CD4-positive, alpha-beta T cell (primary cell): ENCODE measurements at regions not wholly inside any gene's neighbourhood (a gene's known extent, or its start where the extent isn't known, plus 50 kb on each side); places are given as distances from the start of the nearest gene placed in this dataset.

Experiments
- ATAC-seq: fragments of 200-7000 bp; cut with Tn5 transposase; one replicate; pipeline ENCODE4 v1.10.0; 2022; ENCODE audit warnings: mild to moderate bottlenecking; ENCODE audit not compliant: poor library complexity
- CTCF ChIA-PET: fragments of 350-600 bp; sonication (Branson Sonifier 250); formaldehyde crosslinking; loops from one replicate; lab custom pipeline; 2021; ENCODE audit warnings: antibody characterized with exemption, inconsistent platforms; lab: Charles Lee
- POLR2A ChIA-PET: fragments of 350-600 bp; sonication (Branson Sonifier 250); formaldehyde crosslinking; loops from one replicate; lab custom pipeline; 2021; ENCODE audit warnings: antibody characterized with exemption, inconsistent platforms; lab: Charles Lee
- DNase-seq, 14 experiments: peaks; one replicate each; pipeline ENCODE4 v3.0.0-alpha.2; 2013 to 2020; ENCODE audit warnings: mixed read lengths in 2 of 14
- H3K27ac ChIP-seq, 2 donors: one replicate each; pipeline versions ENCODE4 v1.5.1 to v1.7.0; 2013; ENCODE audit warnings: low read length in 2 of 2, low read depth in 1 of 2, mild to moderate bottlenecking in 1 of 2
- H3K27me3 ChIP-seq, 2 experiments: 1 replicate in 1 of 2; 2 replicates in 1 of 2; pipeline versions ENCODE4 v1.6.1 to v1.7.0; 2013; ENCODE audit warnings: low read length in 2 of 2, control low read depth in 1 of 2, mild to moderate bottlenecking in 1 of 2, moderate library complexity in 1 of 2; ENCODE audit not compliant: insufficient read depth in 2 of 2, control insufficient read depth in 1 of 2
- H3K36me3 ChIP-seq: one replicate; pipeline ENCODE4 v1.6.1; 2013; ENCODE audit warnings: low read length, control low read depth; ENCODE audit not compliant: insufficient read depth
- H3K4me1 ChIP-seq: one replicate; pipeline ENCODE4 v1.6.1; 2013; ENCODE audit warnings: low read length, control low read depth; ENCODE audit not compliant: insufficient read depth
- H3K4me3 ChIP-seq: one replicate; pipeline ENCODE4 v1.5.1; 2013; ENCODE audit warnings: mild to moderate bottlenecking, low read length, moderate library complexity
- H3K9me3 ChIP-seq, 2 experiments: 1 replicate in 1 of 2; 2 replicates in 1 of 2; pipeline versions ENCODE4 v1.6.1 to v1.7.0; 2013; ENCODE audit warnings: low read length in 2 of 2, mild to moderate bottlenecking in 2 of 2, control low read depth in 1 of 2, moderate library complexity in 1 of 2; ENCODE audit not compliant: control insufficient read depth in 1 of 2, insufficient read depth in 1 of 2
- H3K27ac Mint-ChIP-seq: one replicate; pipeline ENCODE4 v1.8.0; 2020; ENCODE audit warnings: mixed read lengths
- H3K27me3 Mint-ChIP-seq: one replicate; pipeline ENCODE4 v1.8.0; 2021; ENCODE audit warnings: mixed read lengths
- H3K36me3 Mint-ChIP-seq: one replicate; pipeline ENCODE4 v1.8.0; 2021; ENCODE audit warnings: low read depth, mixed read lengths
- H3K4me1 Mint-ChIP-seq: one replicate; pipeline ENCODE4 v1.8.0; 2021; ENCODE audit warnings: low read depth, mixed read lengths
- H3K4me3 Mint-ChIP-seq: one replicate; pipeline ENCODE4 v1.8.0; 2020; ENCODE audit warnings: mild to moderate bottlenecking, mixed read lengths
- H3K9me3 Mint-ChIP-seq: one replicate; pipeline ENCODE4 v1.8.0; 2020; ENCODE audit warnings: mixed read lengths
- intact Hi-C, 2 experiments: fragments of 100-400 bp; cut with DNase I in 1 of 2; cut with micrococcal nuclease in 1 of 2; formaldehyde crosslinking; loops; one replicate each; pipeline versions ENCODE4 v1.15.1 to v1.9.0; 2023 to 2025; cut with DNase I, micrococcal nuclease
- TF ChIP-seq, protein P1 (sequence below): fragments of 200-600 bp; IDR thresholded peaks from one replicate; pipeline ENCODE4 v1.8.0; 2022; ENCODE audit warnings: antibody characterized with exemption, mild to moderate bottlenecking

DNA sequence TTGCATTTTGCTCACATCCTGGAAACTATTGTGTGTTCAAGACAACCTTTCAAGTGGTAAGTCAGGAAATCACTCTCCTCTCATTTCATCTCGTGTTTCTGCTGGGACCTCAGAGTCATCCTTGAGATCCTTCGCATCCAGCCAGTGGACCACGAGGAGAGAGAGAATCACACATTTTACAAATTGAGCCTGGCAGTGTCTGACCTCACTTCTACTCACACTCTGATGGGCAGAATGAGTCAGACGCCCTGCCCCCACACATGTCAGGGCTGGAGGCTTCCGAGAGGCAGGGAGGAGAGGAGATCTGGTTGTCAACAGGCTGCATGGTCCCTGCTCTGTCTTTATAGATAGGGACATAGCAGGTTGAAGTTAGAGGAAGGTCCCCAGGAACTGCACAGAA is 509.7 kb downstream of the AJAP1 start:
- H3K9me3 Mint-ChIP-seq, result no peaks in the 10 kb centered on the region
- H3K4me1 ChIP-seq, result no peaks in the 10 kb centered on the region
- no peaks in the 10 kb centered on the region for H3K27me3 ChIP-seq
- no peaks in the 10 kb centered on the region for H3K4me1 Mint-ChIP-seq
- POLR2A ChIA-PET, result no interaction called here
- intact Hi-C loops, result no loop called here
- no peaks in the 10 kb centered on the region for H3K36me3 ChIP-seq
- H3K36me3 Mint-ChIP-seq, result no peaks in the 10 kb centered on the region
- H3K9me3 ChIP-seq, result peaks cover 0 to 5% of the 10 kb centered on the region in 2 experiments
- peaks cover 26% of the 10 kb centered on the region for H3K27me3 Mint-ChIP-seq
- no peak overlapping the region for H3K4me3 ChIP-seq
- ATAC-seq (no peak), DNase-seq (no peak)
- H3K27ac Mint-ChIP-seq, result no peak overlapping the region
- H3K27ac ChIP-seq, result no peak overlapping the region
- CTCF ChIA-PET, result no interaction called here
- no peak overlapping the region for H3K4me3 Mint-ChIP-seq
- TF ChIP-seq, protein P1, sequence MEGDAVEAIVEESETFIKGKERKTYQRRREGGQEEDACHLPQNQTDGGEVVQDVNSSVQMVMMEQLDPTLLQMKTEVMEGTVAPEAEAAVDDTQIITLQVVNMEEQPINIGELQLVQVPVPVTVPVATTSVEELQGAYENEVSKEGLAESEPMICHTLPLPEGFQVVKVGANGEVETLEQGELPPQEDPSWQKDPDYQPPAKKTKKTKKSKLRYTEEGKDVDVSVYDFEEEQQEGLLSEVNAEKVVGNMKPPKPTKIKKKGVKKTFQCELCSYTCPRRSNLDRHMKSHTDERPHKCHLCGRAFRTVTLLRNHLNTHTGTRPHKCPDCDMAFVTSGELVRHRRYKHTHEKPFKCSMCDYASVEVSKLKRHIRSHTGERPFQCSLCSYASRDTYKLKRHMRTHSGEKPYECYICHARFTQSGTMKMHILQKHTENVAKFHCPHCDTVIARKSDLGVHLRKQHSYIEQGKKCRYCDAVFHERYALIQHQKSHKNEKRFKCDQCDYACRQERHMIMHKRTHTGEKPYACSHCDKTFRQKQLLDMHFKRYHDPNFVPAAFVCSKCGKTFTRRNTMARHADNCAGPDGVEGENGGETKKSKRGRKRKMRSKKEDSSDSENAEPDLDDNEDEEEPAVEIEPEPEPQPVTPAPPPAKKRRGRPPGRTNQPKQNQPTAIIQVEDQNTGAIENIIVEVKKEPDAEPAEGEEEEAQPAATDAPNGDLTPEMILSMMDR, result no peak

DNA sequence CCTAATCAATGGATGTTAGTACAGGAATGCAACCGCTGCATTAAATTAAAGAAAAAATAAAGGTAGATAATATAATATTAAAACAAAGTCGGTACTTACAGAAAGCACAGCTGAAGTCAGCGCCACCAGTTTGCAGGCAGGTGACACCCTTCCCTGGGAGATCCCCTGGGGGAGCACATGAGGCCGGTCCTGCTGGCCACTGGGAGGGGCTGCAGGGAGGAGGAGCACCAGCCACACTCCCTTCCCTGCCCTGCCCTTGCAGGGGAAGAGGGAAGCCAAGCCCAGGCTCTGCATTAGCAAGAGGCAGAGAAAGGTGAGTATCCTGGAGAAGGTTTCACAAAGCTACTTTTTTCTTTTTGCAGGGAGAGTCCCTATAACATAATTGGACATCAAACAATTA is 507.0 kb downstream of the AJAP1 start:
- peaks cover 0 to 13% of the 10 kb centered on the region in 2 experiments for H3K9me3 ChIP-seq
- CTCF ChIA-PET, result interaction anchor here (0.6 kb wide), 1 partner anchor 19 kb away, joined by 3 read pairs; no protein-coding TSS in a partner anchor
- no peaks in the 10 kb centered on the region for H3K27me3 ChIP-seq
- H3K4me3 Mint-ChIP-seq, result no peak overlapping the region
- H3K4me3 ChIP-seq, result no peak overlapping the region
- no peaks in the 10 kb centered on the region for H3K9me3 Mint-ChIP-seq
- no peak overlapping the region for H3K27ac Mint-ChIP-seq
- intact Hi-C loops, result no loop called here
- DNase-seq, result no peak
- H3K4me1 ChIP-seq, result no peaks in the 10 kb centered on the region
- POLR2A ChIA-PET, result no interaction called here
- TF ChIP-seq, protein P1, result no peak
- H3K27ac ChIP-seq, result no peak overlapping the region
- no peak for ATAC-seq
- H3K36me3 Mint-ChIP-seq, result no peaks in the 10 kb centered on the region
- H3K4me1 Mint-ChIP-seq, result no peaks in the 10 kb centered on the region
- H3K36me3 ChIP-seq, result no peaks in the 10 kb centered on the region
- peaks cover 21% of the 10 kb centered on the region for H3K27me3 Mint-ChIP-seq

GRCh38 chr1:5157175-5157574 is 502.8 kb downstream of the AJAP1 start:
- Mint-ChIP-seq H3K36me3 (no peaks in the 10 kb centered on the region), H3K4me1 (no peaks in the 10 kb centered on the region), H3K27ac (no peak overlapping the region), H3K4me3 (no peak overlapping the region), H3K9me3 (no peaks in the 10 kb centered on the region), H3K27me3 (peaks cover 13% of the 10 kb centered on the region)
- TF ChIP-seq, protein P1, result no peak
- Histone ChIP-seq H3K4me3 (no peak overlapping the region), H3K27me3 (no peaks in the 10 kb centered on the region), H3K9me3 (peaks cover 0 to 16% of the 10 kb centered on the region in 2 experiments), H3K4me1 (no peaks in the 10 kb centered on the region), H3K36me3 (no peaks in the 10 kb centered on the region), H3K27ac (no peak overlapping the region)
- intact Hi-C loops, result no loop called here
- ChIA-PET POLR2A (no interaction called here), CTCF (no interaction called here)
- ATAC-seq (no peak), DNase-seq (no peak)
